ACC112 (cell line): ENCODE measurements at regions not wholly inside any gene's neighbourhood (a gene's known extent, or its start where the extent isn't known, plus 50 kb on each side); places are given as distances from the start of the nearest gene placed in this dataset.

ENCODE experiments used
- H2AFZ ChIP-seq: fragments of 200-600 bp; sonication (generic); one replicate; pipeline ENCODE4 v1.6.0; 2017; ENCODE audit warnings: antibody characterized with exemption, low read length; ENCODE audit not compliant: unreplicated experiment
- H3K27ac ChIP-seq: fragments of 200-600 bp; sonication (generic); 2 replicates; pipeline ENCODE4 v1.5.1; 2014; ENCODE audit warnings: low read depth, mild to moderate bottlenecking, antibody characterized with exemption, low read length, moderate library complexity
- H3K27me3 ChIP-seq: fragments of 200-600 bp; sonication (generic); 2 replicates; pipeline ENCODE4 v1.6.1; 2014; ENCODE audit warnings: mild to moderate bottlenecking, antibody characterized with exemption, low read length, moderate library complexity, mixed read lengths; ENCODE audit not compliant: insufficient read depth
- H3K36me3 ChIP-seq: fragments of 200-600 bp; sonication (generic); 2 replicates; pipeline ENCODE4 v1.6.1; 2016; ENCODE audit warnings: mild to moderate bottlenecking, antibody characterized with exemption, low read length, moderate library complexity, mixed read lengths; ENCODE audit not compliant: insufficient read depth
- H3K4me1 ChIP-seq: fragments of 200-600 bp; sonication (generic); one replicate; pipeline ENCODE4 v1.6.1; 2016; ENCODE audit warnings: low read length, mixed read lengths; ENCODE audit not compliant: insufficient read depth, unreplicated experiment, control insufficient read depth
- H3K4me3 ChIP-seq: fragments of 200-600 bp; sonication (generic); 2 replicates; pipeline ENCODE4 v1.5.1; 2014; ENCODE audit warnings: mild to moderate bottlenecking, low read depth, low read length
- H3K79me2 ChIP-seq: fragments of 200-600 bp; sonication (generic); one replicate; pipeline ENCODE4 v1.6.0; 2016; ENCODE audit warnings: low read length; ENCODE audit not compliant: control insufficient read depth, unreplicated experiment, insufficient read depth

- no peak overlapping the region for H2AFZ ChIP-seq
- H3K27ac ChIP-seq = no peak overlapping the region
- no peaks in the 10 kb centered on the region for H3K27me3 ChIP-seq
- no peaks in the 10 kb centered on the region for H3K4me1 ChIP-seq
- H3K4me3 ChIP-seq = no peak overlapping the region
- H3K79me2 ChIP-seq = no peaks in the 10 kb centered on the region
- H3K36me3 ChIP-seq = no peaks in the 10 kb centered on the region
These were observed 179.0 kb downstream of the ADGRA3 start for GRCh38 chr4:22336822-22337221.

DNA sequence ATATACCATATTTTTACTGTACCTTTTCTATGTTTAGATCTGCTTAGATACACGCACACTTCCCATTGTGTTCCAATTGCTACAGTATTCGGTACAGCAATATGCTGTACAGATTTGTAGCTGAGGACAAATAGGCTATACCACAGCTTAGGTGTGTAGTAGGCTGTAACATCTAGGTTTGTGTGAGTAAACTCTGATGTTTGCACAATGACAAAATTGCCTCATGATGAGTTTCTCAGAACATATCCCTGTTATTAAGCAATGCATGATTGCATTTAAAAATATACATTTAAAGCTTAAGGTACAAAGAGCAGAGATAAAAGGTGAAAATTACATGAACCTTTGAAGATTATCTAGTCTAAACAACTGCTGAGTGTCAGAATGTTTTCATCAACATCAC lies 181.7 kb downstream of the ADGRA3 start:
- Histone ChIP-seq H2AFZ (no peak overlapping the region), H3K27me3 (no peaks in the 10 kb centered on the region), H3K36me3 (no peaks in the 10 kb centered on the region), H3K27ac (no peak overlapping the region), H3K4me3 (no peak overlapping the region), H3K79me2 (no peaks in the 10 kb centered on the region), H3K4me1 (no peaks in the 10 kb centered on the region)

DNA sequence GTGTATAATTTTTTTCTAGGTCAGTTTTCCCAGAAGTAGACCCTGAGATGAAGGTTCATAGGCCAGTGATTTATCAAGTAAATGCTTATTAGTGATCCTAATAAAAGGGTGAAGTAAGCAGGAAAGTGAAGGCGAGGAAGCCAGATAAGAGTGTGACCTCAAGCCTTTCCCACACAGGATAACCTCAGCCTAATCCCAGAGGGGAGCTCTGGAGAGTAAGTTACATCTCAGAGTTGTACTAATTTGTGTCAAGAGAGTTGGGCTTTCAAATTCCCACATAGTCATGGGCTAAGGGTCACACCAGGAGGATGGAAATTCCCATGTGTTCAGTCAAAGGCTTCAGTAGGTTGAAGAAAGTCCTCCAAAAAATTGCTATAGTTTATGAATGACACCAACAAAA lies 191.4 kb downstream of the ADGRA3 start:
- H3K27ac ChIP-seq = no peak overlapping the region
- no peaks in the 10 kb centered on the region for H3K27me3 ChIP-seq
- no peaks in the 10 kb centered on the region for H3K36me3 ChIP-seq
- H3K4me1 ChIP-seq = no peaks in the 10 kb centered on the region
- no peak overlapping the region for H3K4me3 ChIP-seq
- no peaks in the 10 kb centered on the region for H3K79me2 ChIP-seq
- no peak overlapping the region for H2AFZ ChIP-seq

- H3K27ac ChIP-seq = no peak overlapping the region
- no peaks in the 10 kb centered on the region for H3K4me1 ChIP-seq
- H3K79me2 ChIP-seq = no peaks in the 10 kb centered on the region
- no peak overlapping the region for H2AFZ ChIP-seq
- no peaks in the 10 kb centered on the region for H3K27me3 ChIP-seq
- H3K4me3 ChIP-seq = no peak overlapping the region
- no peaks in the 10 kb centered on the region for H3K36me3 ChIP-seq
These were observed 192.2 kb downstream of the ADGRA3 start for GRCh38 chr4:22323691-22324090.

DNA sequence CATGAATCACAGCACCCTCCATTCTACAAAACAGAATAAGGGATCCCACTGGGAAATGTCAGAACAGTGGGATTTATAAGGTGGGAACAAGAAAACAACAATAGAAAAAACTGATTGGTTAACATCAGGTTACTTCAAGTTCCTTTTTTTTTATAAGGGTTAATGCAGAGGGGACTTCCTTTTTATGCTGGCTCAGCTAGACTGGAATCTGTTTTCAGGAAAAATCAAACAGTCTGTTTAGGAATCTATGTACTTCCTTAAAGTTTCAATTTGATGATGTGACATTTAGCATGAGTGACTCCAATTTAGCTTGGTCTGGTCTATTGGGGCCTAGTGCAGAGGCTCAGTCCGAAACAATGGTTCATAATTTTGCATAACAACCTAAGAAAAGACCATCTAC lies 192.9 kb downstream of the ADGRA3 start:
- no peak overlapping the region for H2AFZ ChIP-seq
- no peak overlapping the region for H3K4me3 ChIP-seq
- H3K79me2 ChIP-seq = no peaks in the 10 kb centered on the region
- no peaks in the 10 kb centered on the region for H3K36me3 ChIP-seq
- no peaks in the 10 kb centered on the region for H3K27me3 ChIP-seq
- H3K27ac ChIP-seq = no peak overlapping the region
- H3K4me1 ChIP-seq = no peaks in the 10 kb centered on the region

DNA sequence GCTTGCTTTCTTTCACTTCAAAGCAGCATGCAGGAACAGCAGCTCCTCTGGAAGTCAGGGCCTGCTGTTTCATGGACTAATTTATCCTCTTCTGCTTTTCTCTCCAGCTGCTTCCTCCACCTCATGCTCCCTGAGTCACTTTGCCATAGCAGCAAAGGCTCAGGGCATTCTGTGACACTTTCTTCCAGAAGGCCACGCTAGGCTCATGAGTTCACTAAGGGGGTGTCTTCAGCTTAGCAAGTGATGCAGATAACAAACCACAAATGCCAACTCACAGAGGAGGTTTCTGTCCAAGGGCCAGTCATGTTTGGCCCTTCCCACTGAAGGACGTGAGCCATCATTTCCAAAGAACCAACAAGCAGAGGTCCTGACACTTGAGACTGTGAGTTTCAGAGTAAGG lies 200.2 kb downstream of the ADGRA3 start:
- H3K4me3 ChIP-seq = no peak overlapping the region
- no peaks in the 10 kb centered on the region for H3K4me1 ChIP-seq
- no peaks in the 10 kb centered on the region for H3K79me2 ChIP-seq
- H3K27me3 ChIP-seq = 0 out of 2 replicates have a peak, but pooled peaks cover 3% of the 10 kb centered on the region
- no peak overlapping the region for H3K27ac ChIP-seq
- no peak overlapping the region for H2AFZ ChIP-seq
- H3K36me3 ChIP-seq = no peaks in the 10 kb centered on the region

DNA sequence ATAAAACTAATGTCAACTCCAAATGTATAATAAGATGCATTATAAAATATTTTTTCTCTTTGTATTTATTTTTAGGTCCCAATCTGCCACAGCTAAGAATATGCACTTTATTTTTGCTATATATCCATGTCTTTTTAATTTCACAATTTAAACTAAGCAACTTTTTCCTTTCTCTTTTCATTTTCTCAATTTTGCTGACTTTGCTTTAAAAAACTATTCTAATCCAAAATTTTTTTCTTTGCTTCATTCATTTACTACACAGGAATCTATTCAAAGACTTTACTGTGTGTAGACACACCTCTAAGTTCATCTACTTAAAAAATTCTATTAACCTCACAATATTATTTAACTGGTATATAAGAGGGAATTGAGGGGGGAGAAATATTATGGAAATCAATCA lies 201.9 kb downstream of the ADGRA3 start:
- no peaks in the 10 kb centered on the region for H3K4me1 ChIP-seq
- no peaks in the 10 kb centered on the region for H3K36me3 ChIP-seq
- 0 out of 2 replicates have a peak, but pooled peaks cover 3% of the 10 kb centered on the region for H3K27me3 ChIP-seq
- no peak overlapping the region for H3K27ac ChIP-seq
- no peak overlapping the region for H2AFZ ChIP-seq
- no peak overlapping the region for H3K4me3 ChIP-seq
- no peaks in the 10 kb centered on the region for H3K79me2 ChIP-seq

GRCh38 chr4:22312113-22312512 lies 203.8 kb downstream of the ADGRA3 start:
- Histone ChIP-seq H3K27ac (no peak overlapping the region), H3K36me3 (no peaks in the 10 kb centered on the region), H3K4me1 (no peaks in the 10 kb centered on the region), H3K79me2 (no peaks in the 10 kb centered on the region), H3K4me3 (no peak overlapping the region), H3K27me3 (0 out of 2 replicates have a peak, but pooled peaks cover 3% of the 10 kb centered on the region), H2AFZ (no peak overlapping the region)

DNA sequence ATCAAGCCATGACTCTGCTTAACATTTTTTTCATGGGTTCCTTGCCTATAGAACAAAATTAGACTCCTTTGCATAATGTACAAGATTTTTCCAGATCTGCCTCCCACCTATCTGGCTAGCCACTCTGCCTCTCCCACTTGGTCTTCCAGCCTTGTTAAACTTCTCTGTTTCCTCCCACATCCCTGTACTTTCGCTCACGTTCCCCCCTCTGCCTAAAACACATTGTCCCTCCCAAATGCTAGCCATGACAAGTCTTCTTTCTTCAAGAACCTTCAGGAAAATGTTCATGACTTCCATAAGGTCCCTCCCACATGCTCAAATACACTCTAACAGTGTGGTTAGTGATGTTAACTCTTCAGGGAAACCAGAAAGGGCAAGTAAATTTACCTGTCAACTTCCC lies 214.6 kb downstream of the ADGRA3 start:
- H3K4me1 ChIP-seq = no peaks in the 10 kb centered on the region
- no peak overlapping the region for H2AFZ ChIP-seq
- H3K4me3 ChIP-seq = no peak overlapping the region
- H3K79me2 ChIP-seq = no peaks in the 10 kb centered on the region
- H3K36me3 ChIP-seq = no peaks in the 10 kb centered on the region
- no peak overlapping the region for H3K27ac ChIP-seq
- peaks cover 13% of the 10 kb centered on the region for H3K27me3 ChIP-seq

- no peaks in the 10 kb centered on the region for H3K4me1 ChIP-seq
- peaks cover 13% of the 10 kb centered on the region for H3K27me3 ChIP-seq
- H3K79me2 ChIP-seq = no peaks in the 10 kb centered on the region
- H3K27ac ChIP-seq = no peak overlapping the region
- no peak overlapping the region for H3K4me3 ChIP-seq
- H3K36me3 ChIP-seq = no peaks in the 10 kb centered on the region
- no peak overlapping the region for H2AFZ ChIP-seq
These were observed 216.2 kb downstream of the ADGRA3 start for GRCh38 chr4:22299678-22300077.

DNA sequence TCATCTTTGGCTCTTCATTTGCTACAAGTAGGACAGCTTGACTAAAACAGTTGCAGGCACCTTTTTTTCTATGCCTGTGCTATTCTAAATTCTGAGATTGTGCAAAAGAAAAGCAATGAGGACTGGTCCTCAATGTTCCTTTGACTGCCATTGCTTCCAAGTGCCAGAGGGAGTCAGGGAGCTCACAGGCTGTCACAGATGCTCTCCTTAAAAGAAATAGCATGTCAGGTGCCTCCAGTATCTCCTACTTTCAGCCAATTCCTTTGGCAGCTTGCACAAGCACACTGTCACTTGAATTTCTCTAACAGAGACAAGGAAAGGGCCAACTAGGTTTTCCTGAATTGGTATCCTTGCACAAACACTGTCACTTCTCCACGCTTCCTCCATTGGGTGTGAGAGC lies 228.2 kb downstream of the ADGRA3 start:
- Histone ChIP-seq H3K4me1 (no peaks in the 10 kb centered on the region), H2AFZ (no peak overlapping the region), H3K27me3 (peaks cover 8% of the 10 kb centered on the region; the same call in 1 of the 2 replicates), H3K4me3 (no peak overlapping the region), H3K79me2 (no peaks in the 10 kb centered on the region), H3K36me3 (no peaks in the 10 kb centered on the region), H3K27ac (no peak overlapping the region)
